HG03066 (cell line): ENCODE measurements at regions not wholly inside any gene's neighbourhood (a gene's known extent, or its start where the extent isn't known, plus 50 kb on each side); places are given as distances from the start of the nearest gene placed in this dataset.

Experiments
- ATAC-seq: cut with Tn5 transposase; IDR thresholded peaks from one replicate; pipeline ENCODE4 v1.9.1; 2021; ENCODE audit warnings: low read depth; ENCODE audit not compliant: unreplicated experiment

- no peak for ATAC-seq
Measured at GRCh38 chrX:21056622-21057021, 317.6 kb upstream of the CNKSR2 start.

- ATAC-seq: no peak
Measured at GRCh38 chrX:21047034-21047455, 327.2 kb upstream of the CNKSR2 start.

GRCh38 chrX:21014326-21014725 is 359.9 kb upstream of the CNKSR2 start:
- ATAC-seq: no peak

- no peak for ATAC-seq
Measured at GRCh38 chrX:21004835-21005234, 369.4 kb upstream of the CNKSR2 start.

- ATAC-seq: no peak
Measured at GRCh38 chrX:20995829-20996228, 378.4 kb upstream of the CNKSR2 start.

- ATAC-seq: no peak
Measured at GRCh38 chrX:20989361-20989760, 384.9 kb upstream of the CNKSR2 start.

- no peak for ATAC-seq
Measured at GRCh38 chrX:20988804-20989203, 385.4 kb upstream of the CNKSR2 start.

GRCh38 chrX:20988118-20988517 is 386.1 kb upstream of the CNKSR2 start:
- ATAC-seq: no peak

- ATAC-seq: no peak
Measured at GRCh38 chrX:20980426-20980825, 393.8 kb upstream of the CNKSR2 start.

GRCh38 chrX:20974326-20974725 is 399.9 kb upstream of the CNKSR2 start:
- ATAC-seq: no peak

- no peak for ATAC-seq
Measured at GRCh38 chrX:20973038-20973437, 401.2 kb upstream of the CNKSR2 start.

- ATAC-seq: no peak
Measured at GRCh38 chrX:20971250-20971649, 403.0 kb upstream of the CNKSR2 start.

GRCh38 chrX:20969565-20969964 is 404.7 kb upstream of the CNKSR2 start:
- no peak for ATAC-seq

- no peak for ATAC-seq
Measured at GRCh38 chrX:20968996-20969395, 405.2 kb upstream of the CNKSR2 start.

GRCh38 chrX:20967725-20968124 is 406.5 kb upstream of the CNKSR2 start:
- no peak for ATAC-seq

GRCh38 chrX:20965270-20966044 is 408.8 kb upstream of the CNKSR2 start:
- no peak for ATAC-seq

GRCh38 chrX:20954014-20954413 is 420.2 kb upstream of the CNKSR2 start:
- ATAC-seq: no peak

- no peak for ATAC-seq
Measured at GRCh38 chrX:20952180-20952579, 422.0 kb upstream of the CNKSR2 start.

- ATAC-seq: no peak
Measured at GRCh38 chrX:20951016-20951810, 423.0 kb upstream of the CNKSR2 start.

- ATAC-seq: no peak
Measured at GRCh38 chrX:20947411-20947912, 426.8 kb upstream of the CNKSR2 start.

- ATAC-seq: no peak
Measured at GRCh38 chrX:20913760-20914159, 460.5 kb upstream of the CNKSR2 start.

- no peak for ATAC-seq
Measured at GRCh38 chrX:20906571-20906970, 467.6 kb upstream of the CNKSR2 start.
